Prostate gland (tissue), 2 donors: ENCODE measurements at regions not wholly inside any gene's neighbourhood (a gene's known extent, or its start where the extent isn't known, plus 50 kb on each side); places are given as distances from the start of the nearest gene placed in this dataset.

Experiments
- CTCF ChIP-seq, 4 experiments: fragments of 200-600 bp in 2 of 4; fragments of 450-650 bp in 2 of 4; sonication (generic) in 2 of 4; IDR thresholded peaks; 1 replicate in 3 of 4; 2 replicates in 1 of 4; pipeline ENCODE4 v1.5.1; 2016 to 2019; ENCODE audit warnings: antibody characterized with exemption in 4 of 4, mild to moderate bottlenecking in 2 of 4, moderate library complexity in 2 of 4
- POLR2A ChIP-seq: fragments of 450-650 bp; IDR thresholded peaks from one replicate; pipeline ENCODE4 v1.6.1; 2016; ENCODE audit warnings: antibody characterized with exemption, mild to moderate bottlenecking

DNA sequence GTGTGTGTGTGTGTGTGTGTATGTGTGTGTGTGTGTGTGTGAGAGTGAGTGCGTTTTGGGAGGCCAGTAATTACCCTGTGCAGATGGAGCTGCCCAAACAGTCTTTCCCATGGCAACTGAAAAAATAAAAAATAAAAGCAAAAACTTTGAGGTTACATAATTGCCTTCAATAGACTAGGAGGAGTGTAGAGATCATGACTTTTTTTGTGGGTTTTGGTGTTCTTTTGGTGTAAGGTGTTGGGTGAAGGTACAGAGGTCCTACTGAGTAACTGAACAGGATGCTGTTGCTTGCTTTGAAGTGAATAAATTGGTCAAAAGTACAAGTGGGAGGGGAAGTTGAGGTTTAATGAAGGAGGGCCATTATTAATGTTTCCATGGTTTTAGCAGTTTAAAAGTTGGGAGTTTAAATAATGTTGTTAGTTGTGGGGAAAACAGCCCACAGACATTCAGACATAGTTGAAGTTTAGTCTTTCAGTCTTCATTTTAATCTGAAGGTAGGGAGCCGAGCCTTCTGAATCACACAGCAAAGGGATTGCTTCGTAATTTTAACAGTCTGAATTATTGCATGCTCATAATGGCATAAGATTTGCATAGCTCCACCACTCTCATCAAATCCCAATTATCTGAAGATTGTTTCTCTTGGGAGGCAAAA, 251.4 kb downstream of the PRL start:
- TF ChIP-seq POLR2A, result no peak
- TF ChIP-seq CTCF (IDR thresholded peaks at IDR 0.05), result no peak
